ENCODE measurements at regions not wholly inside any gene's neighbourhood (a gene's known extent, or its start where the extent isn't known, plus 50 kb on each side); places are given as distances from the start of the nearest gene placed in this dataset.

DNA sequence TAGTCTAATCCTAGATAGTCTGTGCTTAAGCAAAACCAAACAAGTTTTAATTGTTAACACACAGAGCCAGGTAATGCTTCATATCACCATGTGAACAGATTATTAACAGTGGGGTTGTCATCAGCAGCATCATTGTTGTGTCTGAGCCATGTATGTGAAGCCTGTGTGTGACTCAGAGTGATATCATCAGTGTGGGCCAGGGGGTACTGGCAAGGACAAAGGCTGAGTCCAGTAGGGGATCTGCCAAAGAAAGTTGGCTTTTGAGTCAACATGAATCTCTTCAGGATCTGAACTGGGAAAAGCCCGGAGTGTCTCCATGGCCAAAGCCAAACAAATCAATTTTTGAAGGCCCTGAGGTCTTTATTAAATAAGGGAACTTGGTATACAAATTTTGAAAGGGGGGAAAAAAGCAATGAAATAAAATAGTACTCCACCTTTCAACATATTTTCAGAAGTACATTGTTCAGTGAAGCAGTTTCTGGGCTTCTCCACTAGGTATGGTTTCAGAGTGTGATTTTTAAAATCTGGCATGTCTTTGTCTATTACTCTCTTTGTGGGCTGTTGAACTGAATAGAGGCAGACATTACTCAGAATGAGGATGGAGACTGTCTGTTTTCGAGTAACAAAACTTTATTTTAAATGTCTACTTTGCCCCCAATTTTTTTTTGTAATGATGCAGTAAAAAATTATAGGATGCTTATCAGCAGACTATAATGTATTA, 444.2 kb upstream of the JAG1 start:
- TF ChIP-seq TAF1 (IDR thresholded peaks at IDR 0.05; ENCODE audit: low read depth) (no peak), POLR2AphosphoS5 (IDR thresholded peaks at IDR 0.05) (no peak), MXI1 (conservative IDR thresholded peaks at IDR 0.05; ENCODE audit: poor library complexity, severe bottlenecking) (no peak), EP300 (conservative IDR thresholded peaks at IDR 0.05; ENCODE audit: poor library complexity, severe bottlenecking) (no peak), SMC3 (conservative IDR thresholded peaks at IDR 0.05; ENCODE audit: poor library complexity) (no peak), RAD21 (conservative IDR thresholded peaks at IDR 0.05) (no peak), EZH2 (IDR thresholded peaks at IDR 0.05; ENCODE audit: borderline replicate concordance, insufficient read depth, low read length, poor library complexity, severe bottlenecking) (no peak)
- TF ChIP-seq, protein P1, sequence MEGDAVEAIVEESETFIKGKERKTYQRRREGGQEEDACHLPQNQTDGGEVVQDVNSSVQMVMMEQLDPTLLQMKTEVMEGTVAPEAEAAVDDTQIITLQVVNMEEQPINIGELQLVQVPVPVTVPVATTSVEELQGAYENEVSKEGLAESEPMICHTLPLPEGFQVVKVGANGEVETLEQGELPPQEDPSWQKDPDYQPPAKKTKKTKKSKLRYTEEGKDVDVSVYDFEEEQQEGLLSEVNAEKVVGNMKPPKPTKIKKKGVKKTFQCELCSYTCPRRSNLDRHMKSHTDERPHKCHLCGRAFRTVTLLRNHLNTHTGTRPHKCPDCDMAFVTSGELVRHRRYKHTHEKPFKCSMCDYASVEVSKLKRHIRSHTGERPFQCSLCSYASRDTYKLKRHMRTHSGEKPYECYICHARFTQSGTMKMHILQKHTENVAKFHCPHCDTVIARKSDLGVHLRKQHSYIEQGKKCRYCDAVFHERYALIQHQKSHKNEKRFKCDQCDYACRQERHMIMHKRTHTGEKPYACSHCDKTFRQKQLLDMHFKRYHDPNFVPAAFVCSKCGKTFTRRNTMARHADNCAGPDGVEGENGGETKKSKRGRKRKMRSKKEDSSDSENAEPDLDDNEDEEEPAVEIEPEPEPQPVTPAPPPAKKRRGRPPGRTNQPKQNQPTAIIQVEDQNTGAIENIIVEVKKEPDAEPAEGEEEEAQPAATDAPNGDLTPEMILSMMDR (IDR thresholded peaks at IDR 0.05; ENCODE audit: poor library complexity, severe bottlenecking), result no peak
- TF ChIP-seq, protein P2, sequence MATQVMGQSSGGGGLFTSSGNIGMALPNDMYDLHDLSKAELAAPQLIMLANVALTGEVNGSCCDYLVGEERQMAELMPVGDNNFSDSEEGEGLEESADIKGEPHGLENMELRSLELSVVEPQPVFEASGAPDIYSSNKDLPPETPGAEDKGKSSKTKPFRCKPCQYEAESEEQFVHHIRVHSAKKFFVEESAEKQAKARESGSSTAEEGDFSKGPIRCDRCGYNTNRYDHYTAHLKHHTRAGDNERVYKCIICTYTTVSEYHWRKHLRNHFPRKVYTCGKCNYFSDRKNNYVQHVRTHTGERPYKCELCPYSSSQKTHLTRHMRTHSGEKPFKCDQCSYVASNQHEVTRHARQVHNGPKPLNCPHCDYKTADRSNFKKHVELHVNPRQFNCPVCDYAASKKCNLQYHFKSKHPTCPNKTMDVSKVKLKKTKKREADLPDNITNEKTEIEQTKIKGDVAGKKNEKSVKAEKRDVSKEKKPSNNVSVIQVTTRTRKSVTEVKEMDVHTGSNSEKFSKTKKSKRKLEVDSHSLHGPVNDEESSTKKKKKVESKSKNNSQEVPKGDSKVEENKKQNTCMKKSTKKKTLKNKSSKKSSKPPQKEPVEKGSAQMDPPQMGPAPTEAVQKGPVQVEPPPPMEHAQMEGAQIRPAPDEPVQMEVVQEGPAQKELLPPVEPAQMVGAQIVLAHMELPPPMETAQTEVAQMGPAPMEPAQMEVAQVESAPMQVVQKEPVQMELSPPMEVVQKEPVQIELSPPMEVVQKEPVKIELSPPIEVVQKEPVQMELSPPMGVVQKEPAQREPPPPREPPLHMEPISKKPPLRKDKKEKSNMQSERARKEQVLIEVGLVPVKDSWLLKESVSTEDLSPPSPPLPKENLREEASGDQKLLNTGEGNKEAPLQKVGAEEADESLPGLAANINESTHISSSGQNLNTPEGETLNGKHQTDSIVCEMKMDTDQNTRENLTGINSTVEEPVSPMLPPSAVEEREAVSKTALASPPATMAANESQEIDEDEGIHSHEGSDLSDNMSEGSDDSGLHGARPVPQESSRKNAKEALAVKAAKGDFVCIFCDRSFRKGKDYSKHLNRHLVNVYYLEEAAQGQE (IDR thresholded peaks at IDR 0.05; ENCODE audit: borderline replicate concordance), result no peak
- H3K9me3 ChIP-seq (ENCODE audit: low read length), result no peaks in the 10 kb centered on the region
- no peaks in the 10 kb centered on the region for H3K79me2 ChIP-seq (replicated peaks; ENCODE audit: insufficient read depth, low read length)
- no peak overlapping the region for H3K9ac ChIP-seq (ENCODE audit: low read length)
- H3F3A ChIP-seq (ENCODE audit: insufficient read depth, low read length, poor library complexity, severe bottlenecking), result no peaks in the 10 kb centered on the region
- no peaks in the 10 kb centered on the region for H3K9me2 ChIP-seq (ENCODE audit: insufficient read depth, low read length)
- no peak overlapping the region for H3K4me2 ChIP-seq (ENCODE audit: low read length)
- no peak overlapping the region for H2AFZ ChIP-seq (ENCODE audit: low read depth, low read length)
- H4K20me1 ChIP-seq (ENCODE audit: insufficient read depth), result no peaks in the 10 kb centered on the region
- no peak overlapping the region for H3K4me3 ChIP-seq (ENCODE audit: low read length)
- H3K36me3 ChIP-seq (ENCODE audit: insufficient read depth, low read length), result no peaks in the 10 kb centered on the region
- H3K27ac ChIP-seq (ENCODE audit: low read length), result no peak overlapping the region
- no peaks in the 10 kb centered on the region for H3K27me3 ChIP-seq (ENCODE audit: insufficient read depth, low read depth, low read length)

DNA sequence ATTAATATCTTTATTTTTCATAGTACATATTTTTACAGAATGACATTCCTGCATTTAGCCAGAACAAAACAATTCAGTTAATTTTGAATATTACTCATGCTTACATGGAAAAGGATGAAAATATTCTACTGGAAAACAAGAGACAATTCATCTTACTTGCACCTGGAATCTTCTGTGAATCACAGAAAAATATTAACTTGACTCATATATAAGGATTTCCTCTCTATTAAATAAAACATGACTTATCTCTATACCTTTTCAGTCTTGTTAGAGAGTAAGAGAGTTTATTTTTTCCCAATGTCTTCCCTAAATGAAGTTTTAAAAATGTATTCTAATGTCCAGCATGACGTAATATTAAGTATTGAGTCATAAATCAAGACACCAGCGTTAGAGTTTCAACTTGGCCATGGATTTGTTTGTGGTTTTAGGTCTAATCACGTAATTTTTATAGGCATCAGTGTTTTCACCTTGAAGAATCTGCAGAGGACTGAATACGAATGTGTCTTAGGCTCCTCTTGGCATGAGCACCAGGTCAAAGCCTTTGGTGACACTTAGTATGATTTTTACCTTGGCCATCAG, 445.1 kb upstream of the JAG1 start:
- no peaks in the 10 kb centered on the region for H3K79me2 ChIP-seq (replicated peaks; ENCODE audit: insufficient read depth, low read length)
- H3K9me2 ChIP-seq (ENCODE audit: insufficient read depth, low read length), result no peaks in the 10 kb centered on the region
- no peak overlapping the region for H3K27ac ChIP-seq (ENCODE audit: low read length)
- H4K20me1 ChIP-seq (ENCODE audit: insufficient read depth), result no peaks in the 10 kb centered on the region
- no peaks in the 10 kb centered on the region for H3K9me3 ChIP-seq (ENCODE audit: low read length)
- H3F3A ChIP-seq (ENCODE audit: insufficient read depth, low read length, poor library complexity, severe bottlenecking), result no peaks in the 10 kb centered on the region
- H3K27me3 ChIP-seq (ENCODE audit: insufficient read depth, low read depth, low read length), result no peaks in the 10 kb centered on the region
- H2AFZ ChIP-seq (ENCODE audit: low read depth, low read length), result no peak overlapping the region
- no peaks in the 10 kb centered on the region for H3K36me3 ChIP-seq (ENCODE audit: insufficient read depth, low read length)
- no peak for TF ChIP-seq POLR2AphosphoS5 (IDR thresholded peaks at IDR 0.05)
- no peak for TF ChIP-seq SMC3 (conservative IDR thresholded peaks at IDR 0.05; ENCODE audit: poor library complexity)
- TF ChIP-seq, protein P2 (IDR thresholded peaks at IDR 0.05; ENCODE audit: borderline replicate concordance), result no peak
- TF ChIP-seq TAF1 (IDR thresholded peaks at IDR 0.05; ENCODE audit: low read depth), result no peak
- TF ChIP-seq RAD21 (conservative IDR thresholded peaks at IDR 0.05), result no peak
- no peak for TF ChIP-seq EZH2 (IDR thresholded peaks at IDR 0.05; ENCODE audit: borderline replicate concordance, insufficient read depth, low read length, poor library complexity, severe bottlenecking)
- TF ChIP-seq, protein P1 (IDR thresholded peaks at IDR 0.05; ENCODE audit: poor library complexity, severe bottlenecking), result no peak
- no peak for TF ChIP-seq EP300 (conservative IDR thresholded peaks at IDR 0.05; ENCODE audit: poor library complexity, severe bottlenecking)
- TF ChIP-seq MXI1 (conservative IDR thresholded peaks at IDR 0.05; ENCODE audit: poor library complexity, severe bottlenecking), result no peak
- H3K4me2 ChIP-seq (ENCODE audit: low read length), result no peak overlapping the region
- no peak overlapping the region for H3K9ac ChIP-seq (ENCODE audit: low read length)
- H3K4me3 ChIP-seq (ENCODE audit: low read length), result no peak overlapping the region

Measured in neural cell (in vitro differentiated cells).